ENCODE measurements at regions not wholly inside any gene's neighbourhood (a gene's known extent, or its start where the extent isn't known, plus 50 kb on each side); places are given as distances from the start of the nearest gene placed in this dataset.

DNA sequence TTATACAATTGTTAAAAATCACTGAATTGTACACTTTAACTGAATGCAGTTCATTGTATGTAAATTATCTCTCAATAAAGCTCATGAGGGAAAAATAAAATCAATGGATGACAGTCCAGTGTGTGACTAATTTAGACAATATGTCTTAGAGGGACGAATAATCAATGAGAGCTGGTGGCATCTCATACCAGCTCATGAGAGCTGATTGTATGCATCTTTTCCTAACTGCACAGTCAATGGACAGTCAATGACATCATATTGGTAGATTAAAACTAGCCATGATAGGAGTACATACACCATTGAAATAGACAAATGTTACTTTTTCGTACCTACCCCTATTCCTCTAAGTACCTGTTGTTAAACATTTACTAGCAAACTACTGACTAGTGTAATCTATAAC is 946.1 kb downstream of the SQOR start:
- no peak overlapping the region for H3K4me3 ChIP-seq (replicated peaks; ENCODE audit: low read depth, low read length)
- TF ChIP-seq, protein P1, sequence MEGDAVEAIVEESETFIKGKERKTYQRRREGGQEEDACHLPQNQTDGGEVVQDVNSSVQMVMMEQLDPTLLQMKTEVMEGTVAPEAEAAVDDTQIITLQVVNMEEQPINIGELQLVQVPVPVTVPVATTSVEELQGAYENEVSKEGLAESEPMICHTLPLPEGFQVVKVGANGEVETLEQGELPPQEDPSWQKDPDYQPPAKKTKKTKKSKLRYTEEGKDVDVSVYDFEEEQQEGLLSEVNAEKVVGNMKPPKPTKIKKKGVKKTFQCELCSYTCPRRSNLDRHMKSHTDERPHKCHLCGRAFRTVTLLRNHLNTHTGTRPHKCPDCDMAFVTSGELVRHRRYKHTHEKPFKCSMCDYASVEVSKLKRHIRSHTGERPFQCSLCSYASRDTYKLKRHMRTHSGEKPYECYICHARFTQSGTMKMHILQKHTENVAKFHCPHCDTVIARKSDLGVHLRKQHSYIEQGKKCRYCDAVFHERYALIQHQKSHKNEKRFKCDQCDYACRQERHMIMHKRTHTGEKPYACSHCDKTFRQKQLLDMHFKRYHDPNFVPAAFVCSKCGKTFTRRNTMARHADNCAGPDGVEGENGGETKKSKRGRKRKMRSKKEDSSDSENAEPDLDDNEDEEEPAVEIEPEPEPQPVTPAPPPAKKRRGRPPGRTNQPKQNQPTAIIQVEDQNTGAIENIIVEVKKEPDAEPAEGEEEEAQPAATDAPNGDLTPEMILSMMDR (IDR thresholded peaks at IDR 0.05; ENCODE audit: low read depth, low read length, missing control alignments): no peak
- no peak for DNase-seq (ENCODE audit: extremely low read depth, low read depth)

DNA sequence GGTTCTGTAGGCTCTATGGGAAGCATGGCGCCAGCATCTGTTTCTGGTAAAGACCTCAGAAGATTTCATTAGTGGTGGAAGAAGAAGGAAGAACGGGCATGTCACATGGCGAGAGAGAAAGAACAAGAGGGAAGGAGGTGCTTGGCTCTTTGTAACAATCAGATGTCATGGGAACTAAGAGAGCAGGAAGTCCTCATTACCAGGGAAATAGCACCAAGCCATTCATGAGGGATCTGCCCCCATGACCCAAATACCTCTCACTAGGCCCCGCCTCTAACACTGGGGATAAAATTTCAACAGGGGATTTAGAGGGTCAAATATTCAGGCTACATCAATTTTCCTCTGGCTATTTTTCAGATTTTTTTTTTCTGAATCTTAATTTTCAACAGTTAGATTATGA is 954.3 kb downstream of the SQOR start:
- TF ChIP-seq, protein P1 (IDR thresholded peaks at IDR 0.05; ENCODE audit: low read depth, low read length, missing control alignments): no peak
- no peak overlapping the region for H3K4me3 ChIP-seq (replicated peaks; ENCODE audit: low read depth, low read length)
- no peak for DNase-seq (ENCODE audit: extremely low read depth, low read depth)

DNA sequence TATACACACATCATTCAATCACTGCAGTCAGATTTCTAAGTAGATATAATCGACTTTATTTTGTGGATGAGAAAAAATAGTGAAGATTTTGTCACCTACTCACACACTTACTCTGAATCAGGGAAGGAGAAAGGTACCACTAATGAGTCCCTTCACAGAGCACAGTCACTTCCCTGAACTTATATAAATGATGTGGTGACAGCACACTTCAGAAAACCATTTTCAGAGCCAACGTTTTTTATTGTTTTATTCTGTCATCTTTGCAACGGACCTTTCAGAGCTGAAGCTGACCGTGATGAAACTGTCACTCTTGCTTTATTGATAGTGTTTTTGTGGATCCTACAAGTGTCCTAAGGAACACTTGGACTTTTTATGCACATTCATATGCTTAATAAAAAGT is 956.6 kb downstream of the SQOR start:
- TF ChIP-seq, protein P1 (IDR thresholded peaks at IDR 0.05; ENCODE audit: low read depth, low read length, missing control alignments): no peak
- DNase-seq (ENCODE audit: extremely low read depth, low read depth): no peak
- H3K4me3 ChIP-seq (replicated peaks; ENCODE audit: low read depth, low read length): no peak overlapping the region

DNA sequence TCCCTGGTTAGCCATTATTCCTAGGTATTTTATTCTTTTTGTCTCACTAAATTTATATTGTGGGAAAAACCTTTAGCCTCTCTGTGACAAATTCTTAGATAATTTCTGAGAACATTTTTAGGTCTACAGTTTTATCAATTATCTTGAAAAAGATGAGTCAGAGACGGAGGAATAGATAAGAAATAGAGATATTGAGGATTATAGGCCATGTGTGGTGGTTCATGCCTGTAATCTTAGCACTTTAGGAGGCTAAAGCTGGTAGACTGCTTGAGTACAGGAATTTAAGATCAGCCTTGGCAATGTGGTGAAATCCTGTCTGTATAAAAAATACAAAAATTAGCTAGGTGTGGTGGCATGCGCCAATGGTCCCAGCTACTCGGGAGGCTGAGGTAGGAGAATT is 960.2 kb downstream of the SQOR start:
- no peak overlapping the region for H3K4me3 ChIP-seq (replicated peaks; ENCODE audit: low read depth, low read length)
- TF ChIP-seq, protein P1 (IDR thresholded peaks at IDR 0.05; ENCODE audit: low read depth, low read length, missing control alignments): no peak
- DNase-seq (ENCODE audit: extremely low read depth, low read depth): no peak

DNA sequence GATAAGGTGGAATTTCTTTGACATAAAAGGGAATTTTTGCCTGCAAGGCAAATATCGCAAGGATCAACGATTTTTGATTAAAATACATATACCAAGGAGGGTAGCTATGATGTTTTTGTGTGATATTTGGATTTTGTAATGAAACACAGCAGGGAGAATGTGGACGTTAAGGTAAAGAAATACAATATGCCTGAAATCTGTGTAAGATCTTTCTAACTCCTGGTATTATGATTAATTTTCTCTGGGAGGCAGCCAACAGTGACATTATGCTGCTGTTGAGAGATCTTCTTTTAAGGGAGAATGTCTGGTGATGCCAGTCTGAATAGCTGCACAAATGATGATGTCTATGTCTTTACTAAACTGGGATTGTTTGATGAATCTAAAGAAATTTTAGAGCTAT is 972.2 kb downstream of the SQOR start:
- no peak overlapping the region for H3K4me3 ChIP-seq (replicated peaks; ENCODE audit: low read depth, low read length)
- TF ChIP-seq, protein P1 (IDR thresholded peaks at IDR 0.05; ENCODE audit: low read depth, low read length, missing control alignments): no peak
- DNase-seq (ENCODE audit: extremely low read depth, low read depth): no peak

DNA sequence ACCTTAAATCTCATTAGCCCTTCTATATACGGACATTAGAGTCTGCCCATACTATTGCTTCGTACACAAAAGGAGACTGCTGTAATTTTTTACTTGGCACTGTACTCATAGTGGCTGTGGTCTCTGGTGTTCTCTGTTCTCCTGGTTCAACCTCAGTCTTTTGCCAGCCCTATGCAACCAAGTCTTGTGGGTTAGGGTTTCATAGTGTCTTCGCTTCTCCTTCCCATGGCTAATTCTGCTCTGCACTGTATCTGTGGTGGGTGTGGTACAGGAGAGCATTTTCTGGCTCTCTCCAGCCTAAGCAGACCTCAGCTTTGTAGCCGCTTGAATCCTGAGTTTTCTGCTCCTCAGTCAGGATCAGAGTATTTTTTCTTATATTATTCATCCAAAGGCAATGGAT is 981.2 kb downstream of the SQOR start:
- TF ChIP-seq, protein P1 (IDR thresholded peaks at IDR 0.05; ENCODE audit: low read depth, low read length, missing control alignments): no peak
- H3K4me3 ChIP-seq (replicated peaks; ENCODE audit: low read depth, low read length): no peak overlapping the region
- DNase-seq (ENCODE audit: extremely low read depth, low read depth): no peak

DNA sequence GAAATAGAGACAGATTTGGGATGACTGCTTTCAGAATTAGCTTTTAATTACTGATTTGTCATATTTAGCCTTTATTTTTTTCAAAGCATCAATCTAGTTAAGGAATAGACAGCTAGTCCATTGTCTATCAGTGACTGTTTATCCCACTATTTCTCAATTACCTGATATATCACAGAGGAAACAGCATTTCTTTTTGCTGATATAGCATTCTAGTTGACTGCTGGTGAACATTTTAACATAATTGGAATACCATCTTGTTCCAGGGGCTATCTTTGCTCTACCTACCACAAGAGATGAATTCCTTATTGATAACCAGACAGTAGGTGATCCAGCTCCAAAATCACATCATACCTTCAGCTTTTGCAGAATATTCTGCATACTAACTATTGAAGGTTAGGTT is 982.7 kb downstream of the SQOR start:
- TF ChIP-seq, protein P1 (IDR thresholded peaks at IDR 0.05; ENCODE audit: low read depth, low read length, missing control alignments): no peak
- DNase-seq (ENCODE audit: extremely low read depth, low read depth): no peak
- no peak overlapping the region for H3K4me3 ChIP-seq (replicated peaks; ENCODE audit: low read depth, low read length)
